ENCODE measurements at regions not wholly inside any gene's neighbourhood (a gene's known extent, or its start where the extent isn't known, plus 50 kb on each side); places are given as distances from the start of the nearest gene placed in this dataset.

DNA sequence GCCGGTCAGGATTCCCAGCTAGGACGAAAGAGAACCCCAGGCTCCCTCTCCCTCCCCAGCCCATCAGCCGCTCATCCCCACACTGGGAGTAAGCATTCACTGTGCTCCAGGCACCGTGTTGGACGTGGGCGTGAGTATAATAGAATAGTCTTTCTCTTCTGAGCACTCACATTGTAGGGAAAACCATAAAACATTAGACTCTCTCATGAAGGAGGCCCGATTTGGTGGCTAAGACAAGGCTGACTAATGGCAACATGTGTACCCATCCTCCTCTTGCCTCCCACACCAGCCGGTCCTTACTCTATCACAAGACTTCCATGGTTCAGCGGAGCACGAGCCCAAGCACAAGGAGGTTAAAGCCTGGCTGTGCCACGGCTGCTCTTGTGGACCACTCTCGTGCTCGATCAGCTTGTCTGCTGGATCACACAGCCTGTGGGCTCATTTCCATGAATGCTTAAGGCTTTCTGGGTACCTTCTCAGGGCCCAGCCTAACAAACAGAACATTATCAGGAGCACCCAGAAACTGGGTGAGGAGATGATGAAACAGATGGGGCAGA, 540.9 kb upstream of the RAB6C start:
- DNase-seq (ENCODE audit: low read depth), result no peak

DNA sequence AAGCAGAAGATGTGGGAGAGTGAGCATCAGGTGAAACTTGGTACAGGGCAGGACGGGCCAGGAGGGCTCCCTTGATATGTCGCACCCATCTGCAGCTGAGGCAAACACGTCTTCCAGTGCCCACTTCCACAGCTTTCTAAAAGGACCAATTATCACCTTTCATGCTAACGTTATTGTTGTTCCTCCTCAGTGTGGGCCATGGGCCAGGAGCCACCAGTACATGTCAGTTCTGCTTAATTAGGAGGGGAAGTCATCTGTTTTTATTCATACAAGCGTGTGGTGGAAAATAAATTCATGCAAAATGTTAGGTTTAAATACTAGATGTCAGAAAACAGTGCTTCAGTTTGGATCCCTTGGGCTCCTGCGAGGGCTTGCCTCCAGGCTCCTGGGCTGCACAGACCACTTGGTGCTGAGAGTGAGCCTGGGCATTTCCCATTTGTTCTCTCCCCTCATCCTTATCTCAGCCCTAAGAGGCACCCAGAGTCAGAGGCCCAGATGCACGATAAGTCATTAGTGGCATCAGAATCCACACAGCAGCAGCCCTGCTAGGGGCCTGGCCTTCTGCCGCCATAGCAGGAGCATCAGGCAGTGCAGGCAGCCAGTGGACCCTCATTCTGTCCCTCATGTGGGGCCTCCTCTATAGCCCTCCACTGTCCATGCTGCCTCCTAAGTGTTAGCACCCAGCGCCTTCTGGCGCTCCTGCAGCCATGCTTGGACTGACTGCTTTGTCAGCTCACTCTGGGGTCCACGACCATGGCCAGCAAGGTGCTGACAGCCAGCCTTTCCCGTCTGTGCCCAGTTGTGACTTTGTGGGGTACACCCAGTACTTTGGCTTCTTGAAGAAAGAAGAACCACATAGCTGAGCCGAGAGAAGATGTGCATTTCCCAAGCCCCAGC, 539.8 kb upstream of the RAB6C start:
- no peak for DNase-seq (ENCODE audit: low read depth)

DNA sequence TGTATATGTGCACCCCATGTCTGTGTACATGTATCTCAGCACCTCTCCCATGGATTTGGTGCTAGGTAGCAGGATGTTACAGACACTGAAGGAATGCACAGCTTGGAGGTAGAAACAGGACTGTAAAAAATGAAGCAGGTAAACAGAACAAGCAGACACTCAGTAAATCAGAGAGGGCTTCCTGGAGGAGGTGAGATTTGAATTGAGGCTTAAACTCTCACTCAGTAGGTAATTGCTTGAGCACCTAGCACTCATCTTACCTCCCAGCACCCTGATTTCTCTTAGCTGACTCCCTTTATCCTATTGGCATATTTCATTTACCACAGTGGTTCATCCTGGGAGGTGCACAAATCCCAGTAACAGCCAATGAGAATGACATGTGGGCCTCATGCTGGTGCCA, 537.9 kb upstream of the RAB6C start:
- no peak for DNase-seq (ENCODE audit: low read depth)

DNA sequence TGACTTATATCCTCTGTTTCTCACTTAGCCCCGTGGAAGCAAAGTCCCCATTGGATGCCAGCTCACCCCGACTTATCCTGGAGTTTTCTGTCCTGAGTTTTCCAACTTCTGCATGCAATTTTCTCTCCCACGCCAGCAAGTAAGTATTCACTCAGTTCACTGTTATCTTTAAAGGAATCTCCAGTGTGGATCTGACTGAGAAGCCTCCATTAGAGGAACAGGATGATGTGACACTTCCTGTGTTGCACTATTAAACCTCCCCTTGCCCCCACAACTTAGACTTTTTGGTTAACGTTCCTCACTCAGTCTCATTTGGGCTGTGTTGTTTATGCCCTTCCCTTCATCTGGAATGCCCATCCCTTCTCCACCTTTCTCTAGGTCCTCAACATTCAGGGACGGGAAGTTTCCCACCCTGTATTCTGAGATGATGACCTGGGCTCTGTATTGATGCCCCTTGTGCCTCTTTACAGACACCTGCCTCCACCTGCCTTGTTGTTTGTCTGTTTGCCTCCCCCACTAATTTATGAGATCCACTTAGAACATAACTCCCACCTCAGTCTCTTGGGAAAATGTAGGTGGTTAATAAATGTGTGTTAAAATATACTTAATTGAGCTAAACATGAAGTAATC, 536.1 kb upstream of the RAB6C start:
- DNase-seq (ENCODE audit: low read depth), result no peak

DNA sequence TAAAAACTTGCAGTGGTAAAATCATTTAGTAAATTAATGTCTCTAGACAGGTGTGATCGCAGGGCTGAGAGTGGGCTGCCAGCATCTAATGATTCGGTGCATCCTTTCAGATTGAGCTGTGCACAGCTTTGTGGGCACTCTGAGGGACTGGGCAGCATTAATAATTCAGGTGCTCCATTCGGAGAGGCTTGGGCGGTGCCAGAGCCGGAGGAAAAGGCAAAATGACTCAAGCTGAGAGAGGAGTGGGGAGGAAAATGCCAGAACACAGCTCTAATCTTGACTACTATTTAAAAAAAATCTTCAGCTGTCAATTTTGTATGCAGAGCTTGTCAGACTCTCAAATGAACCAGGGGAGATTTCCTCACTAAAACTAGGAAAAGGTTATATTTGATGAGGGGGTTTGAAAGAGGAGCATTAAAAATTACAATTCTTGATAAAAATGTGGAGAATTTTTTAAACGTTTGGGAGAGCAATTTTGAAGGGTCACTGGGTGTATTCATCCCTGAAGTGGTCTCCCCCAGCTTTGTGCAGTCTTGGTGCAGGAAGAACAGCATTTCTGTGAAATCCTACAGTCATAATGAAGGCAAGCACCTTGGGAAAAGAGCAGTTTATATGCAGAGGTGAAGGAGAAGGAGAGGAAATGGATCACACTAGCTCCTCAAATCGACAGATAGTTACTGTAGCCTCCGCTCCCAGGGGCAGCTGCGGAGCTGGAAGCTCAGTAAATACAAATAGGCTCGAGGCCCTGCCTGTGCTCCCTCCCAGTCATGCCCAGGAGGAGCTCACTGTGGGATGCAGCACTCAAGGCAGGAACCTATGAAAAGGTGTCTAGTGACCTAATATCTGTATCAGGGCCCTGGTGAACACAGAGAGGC, 535.4 kb upstream of the RAB6C start:
- DNase-seq (ENCODE audit: low read depth), result no peak

DNA sequence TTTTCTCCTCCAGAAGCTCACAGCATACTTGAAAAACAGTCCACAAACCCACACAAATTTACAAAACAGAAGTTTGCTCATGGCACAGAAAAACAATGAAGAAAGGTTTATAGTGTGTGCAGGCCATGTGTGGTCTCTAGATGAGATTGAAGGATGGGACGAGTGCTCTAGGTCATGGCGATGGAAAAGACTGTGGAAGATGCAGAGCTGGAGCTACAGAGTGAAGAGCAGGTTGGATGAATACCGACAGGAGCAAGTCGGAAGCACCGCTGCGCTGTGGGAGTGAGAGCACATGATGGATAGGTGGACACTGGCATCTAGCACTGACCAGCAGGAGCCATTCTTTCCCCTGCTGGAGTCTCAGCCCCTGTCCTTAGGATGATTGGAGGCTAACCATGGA, 534.7 kb upstream of the RAB6C start:
- DNase-seq (ENCODE audit: low read depth), result no peak

DNA sequence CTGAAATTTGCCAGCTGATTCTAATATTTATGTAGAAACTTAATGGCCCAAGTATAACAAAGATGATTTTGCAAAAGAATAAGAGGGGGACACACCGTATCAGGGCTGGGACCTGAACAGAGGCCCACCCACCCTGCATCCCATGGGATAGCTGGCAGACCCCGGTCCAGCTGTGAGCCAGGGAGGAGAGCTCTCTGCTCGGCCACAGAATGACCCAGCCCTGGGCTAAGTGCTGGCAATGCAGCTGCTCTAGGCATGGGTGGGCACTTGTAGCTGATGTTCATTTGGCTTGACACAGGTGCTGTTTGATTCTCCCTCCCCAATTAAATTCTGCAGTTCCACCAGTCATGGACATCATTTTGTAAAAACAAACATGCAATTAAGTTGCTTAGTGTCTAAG, 522.8 kb upstream of the RAB6C start:
- DNase-seq (ENCODE audit: low read depth), result no peak

DNA sequence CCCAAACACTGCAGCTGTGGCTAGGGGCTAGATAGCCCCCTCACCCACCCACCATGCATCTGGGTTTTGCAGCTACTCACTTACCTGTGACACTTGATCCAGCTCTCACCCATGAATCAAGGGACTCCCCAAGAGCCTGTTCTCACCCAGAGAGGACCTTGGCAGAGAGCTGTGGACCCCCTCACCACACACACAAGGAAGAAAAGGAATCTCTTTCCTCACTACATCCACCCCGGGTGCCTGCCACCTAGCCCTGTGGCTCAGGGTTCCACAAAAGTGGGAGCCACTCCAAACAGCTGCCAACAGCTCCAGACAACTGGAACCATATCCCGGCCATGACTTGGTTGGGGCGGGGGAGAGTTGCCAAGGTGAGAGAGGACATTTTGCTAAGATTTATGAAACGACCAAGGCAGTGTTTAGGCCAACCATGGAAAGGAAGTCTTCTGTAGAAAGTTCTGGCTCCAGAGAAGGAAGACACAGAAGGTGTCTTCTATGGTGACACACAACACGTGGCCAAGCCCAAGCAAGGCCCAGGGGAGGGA, 522.1 kb upstream of the RAB6C start:
- no peak for DNase-seq (ENCODE audit: low read depth)

DNA sequence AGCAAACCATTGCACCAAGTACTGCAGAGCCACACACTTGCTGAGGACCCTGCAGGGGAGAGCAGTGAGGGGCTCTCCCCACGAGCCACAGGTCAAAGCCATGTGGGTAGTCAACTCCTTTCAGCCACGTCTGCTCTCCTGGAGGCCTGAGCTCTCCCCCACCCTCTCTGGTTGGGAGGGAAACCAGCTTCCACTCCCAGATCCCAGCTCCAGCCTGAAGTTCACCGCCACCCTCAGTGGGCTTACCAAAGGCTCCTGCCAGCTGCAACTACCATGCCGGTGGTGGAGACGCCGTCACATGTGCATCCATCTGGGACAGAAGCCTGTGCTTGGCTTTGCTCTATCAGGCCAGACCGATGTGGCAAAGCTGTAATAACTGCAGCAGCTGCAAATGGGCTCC, 521.5 kb upstream of the RAB6C start:
- DNase-seq (ENCODE audit: low read depth), result no peak

DNA sequence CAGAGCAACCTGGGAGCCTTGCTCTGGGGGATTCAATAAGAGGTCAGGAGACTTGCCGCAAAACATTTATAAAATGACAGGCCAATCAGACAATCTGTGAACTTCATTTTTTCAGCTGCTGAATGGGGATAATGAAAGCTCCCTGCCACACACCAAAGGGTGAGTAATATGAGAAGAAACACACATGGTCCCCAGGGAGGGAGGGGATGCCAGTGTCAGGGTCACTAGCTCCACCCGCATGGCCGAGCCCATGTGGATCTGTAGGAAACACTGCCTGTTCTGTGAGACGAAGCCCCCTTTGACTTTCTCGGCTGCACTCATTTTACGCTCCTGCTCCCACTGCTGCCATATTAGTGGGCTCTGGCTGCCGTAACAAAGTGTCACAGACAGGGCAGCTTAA, 521.0 kb upstream of the RAB6C start:
- no peak for DNase-seq (ENCODE audit: low read depth)

DNA sequence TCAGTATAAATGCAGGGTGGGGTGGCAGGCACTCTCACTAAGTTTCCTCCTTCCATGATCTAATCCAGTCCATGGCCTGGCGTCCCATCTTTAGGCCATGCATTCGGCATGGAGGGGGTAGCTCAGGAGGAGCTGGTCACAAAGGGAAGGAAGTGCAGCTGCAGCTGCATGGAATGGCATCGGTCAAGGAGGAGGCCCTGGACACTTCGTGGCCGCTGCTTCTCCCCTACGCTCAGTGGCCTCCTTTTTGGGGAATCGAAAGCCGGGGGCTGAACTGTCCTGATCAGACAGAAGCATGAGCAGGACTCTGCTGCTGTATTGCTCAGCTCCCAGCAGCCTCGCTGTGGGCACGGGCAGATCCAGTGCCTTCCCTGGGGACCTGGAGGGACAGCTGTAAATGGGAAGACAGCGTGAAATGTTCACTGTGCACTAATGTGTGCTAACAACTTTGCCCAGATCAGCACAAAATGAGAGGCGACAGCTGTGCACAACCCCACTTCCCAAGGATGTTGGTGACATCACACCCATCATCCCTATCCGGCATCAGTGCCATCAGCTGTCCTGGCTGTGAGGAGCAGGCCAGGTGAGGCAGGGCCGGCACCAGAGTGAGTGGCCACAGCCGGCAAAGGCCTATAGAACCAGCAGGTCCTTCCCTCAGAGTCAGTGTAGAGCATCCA, 520.1 kb upstream of the RAB6C start:
- DNase-seq (ENCODE audit: low read depth), result no peak

DNA sequence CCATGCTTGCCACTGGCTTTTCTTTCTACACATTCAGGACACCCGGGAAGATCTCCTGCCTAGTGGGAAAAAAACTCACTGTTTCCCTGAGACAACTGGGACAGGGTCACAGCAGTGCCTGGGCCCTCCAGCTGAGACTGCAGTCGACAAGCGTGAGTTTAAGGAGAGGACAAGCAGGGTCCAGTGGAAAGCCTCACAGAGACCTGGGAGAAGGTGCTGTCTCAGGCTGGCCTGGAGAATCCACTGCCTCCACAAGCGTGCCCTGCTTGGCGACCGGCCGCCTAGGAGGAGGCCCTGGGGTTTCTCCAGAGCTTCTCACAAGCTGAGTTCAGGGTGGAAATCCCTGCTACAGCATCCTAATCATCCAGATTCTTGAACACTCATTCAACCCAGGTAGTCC, 519.6 kb upstream of the RAB6C start:
- DNase-seq (ENCODE audit: low read depth), result no peak

DNA sequence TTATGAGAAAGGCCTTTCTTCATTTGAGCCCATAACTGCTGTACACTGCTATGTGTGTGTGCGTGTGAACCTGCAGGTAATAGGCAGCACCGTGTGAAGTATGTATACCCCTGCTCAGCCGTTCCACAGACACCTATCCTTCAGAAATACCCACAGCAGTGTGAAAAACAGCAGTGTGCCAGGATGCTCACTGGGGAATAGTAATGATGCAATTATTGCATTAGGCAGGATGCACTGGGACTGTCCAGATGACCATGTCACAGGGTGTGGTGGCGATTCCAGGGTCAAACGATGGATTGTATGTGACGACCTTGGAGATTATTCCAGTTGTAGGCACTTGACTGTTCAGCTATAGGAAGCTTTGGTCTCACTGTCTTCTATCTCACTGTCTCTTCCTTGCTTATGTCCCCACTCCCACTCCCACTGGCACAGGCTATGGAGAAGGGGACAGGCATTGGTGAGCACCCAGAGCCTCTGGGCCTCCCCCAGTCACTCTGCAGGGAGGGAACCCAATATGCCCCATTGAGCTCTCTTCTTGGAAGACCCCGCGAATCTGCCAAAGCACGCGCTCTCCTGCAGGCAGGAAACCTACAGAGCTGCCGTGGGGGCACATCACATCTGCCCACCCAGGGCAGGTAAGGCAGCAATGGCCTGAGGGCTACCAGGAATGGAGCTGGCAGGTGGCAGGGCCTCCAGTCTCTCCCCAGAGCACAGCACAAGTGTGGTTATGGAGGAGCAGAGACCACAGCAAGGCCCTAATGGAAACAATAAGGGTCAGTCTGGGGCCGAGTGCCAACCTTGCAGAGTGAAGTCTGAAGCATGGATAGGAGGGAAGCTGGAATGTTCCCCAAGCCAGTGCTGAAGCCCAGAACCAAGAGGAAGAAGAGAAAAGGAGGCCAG, 518.9 kb upstream of the RAB6C start:
- no peak for DNase-seq (ENCODE audit: low read depth)

DNA sequence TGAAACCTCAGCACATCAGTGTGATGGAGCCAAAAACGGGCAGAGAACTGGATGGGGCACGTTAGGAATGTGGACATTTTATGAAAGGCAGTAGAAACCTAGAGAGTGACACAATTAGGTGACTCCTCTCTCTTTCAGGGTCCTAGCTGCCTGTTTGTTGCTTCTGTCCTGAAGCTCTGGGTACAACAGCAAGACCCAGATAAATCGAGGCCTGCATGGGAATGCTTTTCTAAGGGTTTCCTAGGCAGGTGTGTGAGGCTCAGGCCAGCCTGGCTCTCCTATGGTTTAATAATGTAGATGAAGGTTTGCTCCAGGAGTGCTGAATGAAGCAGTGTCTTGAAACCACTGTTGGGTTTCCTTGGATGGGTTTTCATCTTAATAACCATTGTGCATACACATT, 517.1 kb upstream of the RAB6C start:
- no peak for DNase-seq (ENCODE audit: low read depth)

DNA sequence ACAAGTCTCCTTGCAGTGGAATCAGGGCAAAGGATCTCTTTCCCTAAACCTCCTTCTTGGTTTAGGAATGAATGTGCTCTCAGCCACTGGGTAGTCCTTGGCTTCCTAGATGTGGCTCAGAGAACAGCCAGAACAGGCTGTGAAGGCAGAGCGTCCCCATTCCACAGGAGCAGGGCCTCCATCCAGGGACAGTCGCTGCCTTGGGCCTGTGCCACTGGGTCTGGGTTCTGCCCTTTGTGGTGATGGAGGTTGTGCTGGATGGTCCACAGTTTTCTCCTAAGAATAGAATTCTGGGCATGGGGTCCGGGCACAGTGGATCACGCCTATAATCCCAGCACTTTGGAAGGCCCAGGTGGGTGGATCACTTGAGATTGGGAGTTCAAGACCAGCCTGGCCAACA, 516.5 kb upstream of the RAB6C start:
- no peak for DNase-seq (ENCODE audit: low read depth)

DNA sequence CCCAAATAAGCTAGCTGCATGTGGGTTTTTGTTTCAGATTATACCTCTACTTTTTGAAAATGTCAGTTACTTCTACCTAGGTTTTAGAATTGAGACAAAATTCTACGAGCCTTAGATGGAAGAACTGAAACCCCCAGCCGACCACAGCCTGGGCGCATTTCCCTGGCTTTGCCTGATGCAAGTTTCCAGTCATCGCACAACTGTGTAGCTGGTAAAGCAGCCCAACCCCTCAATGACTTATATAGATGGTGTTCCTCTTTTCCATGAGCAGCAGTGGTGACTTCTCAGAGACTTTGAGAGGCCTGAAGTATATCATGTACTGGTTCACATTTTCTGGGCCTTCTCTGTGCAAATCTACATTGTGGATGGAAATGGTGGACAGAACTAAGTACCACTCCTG, 515.4 kb upstream of the RAB6C start:
- no peak for DNase-seq (ENCODE audit: low read depth)

DNA sequence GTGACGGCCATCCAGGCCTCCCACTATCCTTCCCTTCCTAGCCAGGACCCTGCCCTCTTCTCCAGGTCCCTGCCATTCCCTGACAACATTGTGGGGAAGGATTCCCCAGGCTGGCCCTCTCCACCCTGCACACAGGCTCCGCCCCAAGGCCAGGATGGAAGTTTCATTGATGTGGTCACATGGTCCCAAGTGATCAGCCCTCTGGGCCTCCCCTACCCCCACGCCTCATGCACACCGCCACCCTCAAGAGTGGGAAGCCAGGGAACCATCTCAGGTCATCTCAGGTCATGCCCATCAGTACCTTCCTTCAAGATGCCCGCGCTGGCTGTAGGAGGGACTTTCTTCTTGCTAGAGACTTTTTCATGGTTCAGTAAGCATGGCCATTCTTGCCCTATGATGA, 514.8 kb upstream of the RAB6C start:
- DNase-seq (ENCODE audit: low read depth), result no peak

DNA sequence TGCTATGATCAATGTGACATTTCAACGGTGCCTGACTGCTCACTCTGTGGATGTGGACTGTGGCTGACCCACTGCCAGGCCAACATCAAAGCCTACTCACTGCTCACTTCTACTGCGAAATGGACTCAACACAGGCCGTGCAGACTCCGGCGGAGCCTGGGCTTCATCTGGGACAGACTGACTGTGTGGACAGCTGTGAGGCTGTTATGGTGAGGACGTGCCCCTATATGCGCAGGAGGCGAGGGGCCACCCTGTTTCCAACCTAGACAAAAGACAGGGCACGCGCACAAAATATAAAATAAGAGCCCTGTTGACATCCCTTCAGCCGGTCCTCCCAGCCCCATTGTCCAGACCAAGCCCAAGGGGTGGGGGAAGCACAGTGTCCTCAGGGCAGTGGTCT, 514.4 kb upstream of the RAB6C start:
- no peak for DNase-seq (ENCODE audit: low read depth)

DNA sequence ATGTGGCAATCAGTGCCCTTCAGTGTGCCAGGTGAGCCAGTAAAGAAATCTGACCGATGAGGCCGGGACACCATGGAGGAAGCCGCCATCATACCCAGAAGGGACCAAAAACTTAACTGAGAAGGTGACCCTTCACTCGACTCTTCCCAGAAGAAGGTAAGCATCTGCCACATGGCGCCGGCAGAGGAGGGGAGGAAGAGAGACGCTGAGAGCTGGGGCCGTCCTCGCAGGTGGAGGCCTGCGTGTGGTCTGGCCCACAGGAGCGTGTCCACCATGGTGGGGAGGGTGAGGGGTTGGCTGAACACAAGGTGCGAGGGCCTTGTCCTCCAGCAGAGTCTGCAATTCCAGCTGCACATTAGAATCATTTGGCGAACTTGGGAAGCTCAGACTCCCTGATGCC, 513.1 kb upstream of the RAB6C start:
- no peak for DNase-seq (ENCODE audit: low read depth)

DNA sequence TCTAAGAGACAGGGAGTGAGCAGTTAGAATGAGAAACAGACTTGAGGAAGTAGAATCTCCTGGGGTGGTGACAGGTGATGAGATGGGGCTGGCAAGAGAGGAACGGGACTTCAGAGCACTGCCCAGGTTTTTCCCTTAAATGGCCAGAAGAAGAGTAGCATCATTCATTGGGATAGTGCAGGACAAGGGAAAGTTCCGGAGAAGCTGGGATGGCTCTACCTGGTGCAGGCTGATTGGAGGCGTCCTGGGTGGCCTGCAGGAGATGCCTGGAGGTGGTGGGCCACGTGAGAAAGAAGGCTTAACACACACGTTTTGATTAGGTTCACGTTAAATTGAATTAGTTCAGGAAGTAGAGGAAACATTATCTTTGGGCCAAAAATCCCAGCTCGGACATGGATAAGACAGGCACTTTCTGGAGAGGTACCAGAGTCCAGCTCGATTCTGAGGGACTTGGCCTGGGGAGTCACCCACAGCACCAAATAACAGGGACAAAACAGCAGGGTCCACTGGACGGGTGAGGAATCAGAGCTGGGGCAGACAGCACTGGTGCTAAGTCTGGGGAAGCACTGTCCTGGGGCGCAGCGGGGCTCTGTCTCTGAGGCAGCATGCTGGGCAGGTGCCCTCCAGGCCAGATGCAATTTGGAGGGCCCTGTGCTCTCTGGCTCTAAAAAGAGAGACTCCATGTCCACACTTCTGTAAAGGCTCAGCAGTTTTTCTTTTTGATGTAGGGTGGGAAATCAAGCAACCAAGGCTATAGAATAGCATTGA, 512.3 kb upstream of the RAB6C start:
- no peak for DNase-seq (ENCODE audit: low read depth)
